ENCODE measurements at regions not wholly inside any gene's neighbourhood (a gene's known extent, or its start where the extent isn't known, plus 50 kb on each side); places are given as distances from the start of the nearest gene placed in this dataset.

GRCh38 chr12:38141239-38141638 is 175.3 kb upstream of the ALG10B start:
- no peak for DNase-seq

GRCh38 chr12:38141861-38142260 is 174.7 kb upstream of the ALG10B start:
- no peak for DNase-seq

DNA sequence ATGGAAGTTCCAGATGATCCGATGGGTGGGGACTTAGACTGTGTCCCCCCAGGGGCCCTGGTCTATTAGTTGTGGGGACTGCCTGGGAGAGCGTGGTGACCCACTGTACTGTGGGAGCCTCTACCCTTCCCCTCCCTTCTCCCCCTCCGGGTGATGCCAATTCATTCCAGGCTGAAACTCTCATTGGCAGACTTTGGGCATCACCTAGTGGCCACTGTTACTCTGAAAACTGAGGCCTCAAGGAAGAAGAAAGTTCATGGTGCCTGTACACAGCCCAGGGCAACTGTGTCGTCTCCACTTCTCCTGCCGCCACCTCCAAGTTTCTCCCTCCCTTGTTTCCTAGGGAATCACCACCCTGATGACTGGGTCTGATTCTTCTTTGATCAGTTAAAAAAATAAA is 173.6 kb upstream of the ALG10B start:
- DNase-seq = no peak

DNA sequence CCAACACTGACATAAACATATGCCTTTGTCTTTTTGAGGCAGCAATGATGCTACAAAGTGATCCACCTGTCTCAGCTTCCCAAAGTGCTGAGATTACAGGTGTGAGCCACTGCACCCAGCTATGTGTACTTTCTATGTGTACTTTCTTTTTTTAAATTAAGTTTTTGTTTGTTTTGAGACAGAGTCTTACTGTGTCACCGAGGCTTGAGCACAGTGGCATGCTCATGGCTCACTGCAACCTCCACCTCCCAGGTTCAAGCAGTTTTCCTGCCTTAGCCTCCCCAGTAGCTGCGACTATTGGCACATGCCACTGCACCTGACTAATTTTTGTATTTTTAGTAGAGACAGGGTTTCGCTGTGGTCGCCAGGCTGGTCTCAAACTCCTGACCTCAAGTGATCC is 172.5 kb upstream of the ALG10B start:
- DNase-seq = no peak

- DNase-seq = no peak
These were observed 171.8 kb upstream of the ALG10B start for GRCh38 chr12:38144601-38145436.

GRCh38 chr12:38149395-38150073 is 167.0 kb upstream of the ALG10B start:
- no peak for DNase-seq

- DNase-seq = no peak
These were observed 164.4 kb upstream of the ALG10B start for GRCh38 chr12:38151991-38152700.

- DNase-seq = no peak
These were observed 163.5 kb upstream of the ALG10B start for GRCh38 chr12:38152816-38153736.

DNA sequence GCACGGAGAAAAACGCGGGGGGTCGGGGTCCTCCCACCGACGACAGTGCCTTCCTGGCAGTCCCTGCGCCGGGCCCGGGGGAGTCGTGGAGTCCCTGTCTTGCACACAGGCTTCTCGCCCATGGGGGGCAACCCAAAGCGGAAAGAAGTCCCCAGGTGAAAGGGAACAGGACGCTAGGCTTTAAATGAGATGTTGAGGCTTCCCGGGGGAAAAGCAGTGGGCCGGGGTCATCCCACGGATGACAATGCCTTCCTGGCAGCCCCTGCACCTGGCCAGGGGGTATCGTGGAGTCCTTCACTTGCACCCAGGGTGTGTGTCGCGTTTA is 162.9 kb upstream of the ALG10B start:
- no peak for DNase-seq

- DNase-seq = no peak
These were observed 162.2 kb upstream of the ALG10B start for GRCh38 chr12:38154096-38155019.

- no peak for DNase-seq
These were observed 161.6 kb upstream of the ALG10B start for GRCh38 chr12:38155020-38155395.

GRCh38 chr12:38155526-38156496 is 160.8 kb upstream of the ALG10B start:
- no peak for DNase-seq

DNA sequence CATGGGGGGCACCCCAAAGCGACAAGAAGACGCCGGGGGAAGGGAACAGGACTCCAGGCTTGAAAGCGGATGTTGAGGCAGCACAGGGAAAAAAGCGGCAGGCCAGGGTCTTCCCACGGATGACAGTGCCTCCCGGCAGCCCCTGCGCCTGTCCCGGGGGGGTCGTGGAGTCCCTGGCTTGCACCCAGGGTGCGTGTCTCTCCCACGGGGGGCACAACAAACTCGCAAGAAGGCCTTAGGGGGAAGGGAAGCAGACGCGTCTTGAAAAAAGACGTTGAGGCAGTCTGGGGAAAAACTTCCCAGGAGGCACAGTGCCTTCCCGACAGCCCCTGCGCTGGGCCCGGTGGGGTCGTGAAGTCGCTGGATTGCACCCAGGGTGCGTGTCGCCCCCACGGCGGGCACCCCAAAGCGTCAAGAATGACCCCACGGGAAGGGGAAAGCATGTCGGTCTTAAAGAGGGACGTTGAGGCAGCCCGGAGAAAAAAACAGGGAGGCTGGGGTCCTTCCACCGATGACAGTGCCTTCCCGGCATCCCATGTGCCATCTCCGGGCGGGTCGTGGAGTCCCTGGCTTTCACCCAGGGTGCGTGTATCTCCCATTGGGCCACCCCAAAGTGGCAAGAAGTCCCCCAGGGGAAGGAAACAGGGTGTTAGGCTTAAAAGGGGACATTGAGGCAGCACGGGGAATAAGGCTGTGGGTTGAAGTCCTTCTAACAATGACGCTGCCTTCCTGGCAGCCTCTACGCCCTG is 159.9 kb upstream of the ALG10B start:
- DNase-seq = no peak

DNA sequence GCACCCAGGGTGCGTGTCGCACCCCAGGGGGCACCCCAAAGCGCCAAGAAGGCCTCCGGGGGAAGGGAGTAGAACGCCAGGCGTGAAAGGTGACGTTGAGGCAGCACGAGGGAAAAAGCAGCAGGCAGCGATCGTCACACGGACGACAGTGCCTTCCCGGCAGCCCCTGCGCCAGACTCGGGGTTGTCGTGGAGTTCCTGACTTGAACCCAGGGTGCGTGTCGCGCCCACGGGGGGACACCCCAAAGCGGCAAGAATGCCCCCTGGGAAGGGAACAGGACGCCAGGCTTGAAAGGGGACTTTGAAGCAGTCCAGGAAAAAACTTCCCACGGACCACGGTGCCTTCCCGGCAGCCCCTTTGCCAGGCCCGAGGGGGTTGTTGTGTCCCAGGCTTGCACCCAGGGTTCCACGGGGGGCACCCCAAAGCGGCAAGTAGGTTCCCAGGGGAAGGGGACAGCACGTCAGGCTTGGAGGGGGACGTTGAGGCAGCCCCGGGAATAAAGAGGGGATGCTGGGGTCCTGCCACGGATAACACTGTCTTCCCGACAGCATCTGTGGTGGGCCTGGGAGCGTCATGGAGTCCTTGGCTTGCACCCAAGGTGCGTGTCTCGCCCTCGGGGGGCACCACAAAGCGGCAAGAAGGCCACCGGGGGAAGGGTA is 159.2 kb upstream of the ALG10B start:
- no peak for DNase-seq

- DNase-seq = no peak
These were observed 158.6 kb upstream of the ALG10B start for GRCh38 chr12:38157933-38158401.

GRCh38 chr12:38158428-38159091 is 158.0 kb upstream of the ALG10B start:
- no peak for DNase-seq

GRCh38 chr12:38159092-38159551 is 157.5 kb upstream of the ALG10B start:
- peak; percentile 34 for DNase-seq

- no peak for DNase-seq
These were observed 156.8 kb upstream of the ALG10B start for GRCh38 chr12:38159591-38160317.
